ENCODE measurements at regions not wholly inside any gene's neighbourhood (a gene's known extent, or its start where the extent isn't known, plus 50 kb on each side); places are given as distances from the start of the nearest gene placed in this dataset.

DNA sequence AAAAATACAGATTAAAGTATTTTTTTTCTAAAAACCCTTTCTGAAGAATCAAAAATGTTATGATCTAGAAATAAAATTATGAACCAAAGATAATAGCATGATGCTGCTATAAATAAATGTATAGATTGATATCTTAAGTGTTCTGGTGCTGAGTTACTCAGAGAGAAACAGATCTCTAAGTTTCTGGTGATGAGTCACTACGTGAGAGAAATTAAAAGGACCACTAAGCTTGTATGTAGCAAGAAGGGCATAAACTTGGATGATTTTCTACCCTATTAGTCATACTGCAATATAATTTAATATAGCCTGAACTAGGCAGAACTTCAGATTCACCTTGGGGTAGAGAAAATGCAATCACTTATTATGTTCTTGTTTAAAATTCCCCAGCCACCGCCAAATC lies 514.8 kb downstream of the AMY1C start:
- TF ChIP-seq, protein P1, sequence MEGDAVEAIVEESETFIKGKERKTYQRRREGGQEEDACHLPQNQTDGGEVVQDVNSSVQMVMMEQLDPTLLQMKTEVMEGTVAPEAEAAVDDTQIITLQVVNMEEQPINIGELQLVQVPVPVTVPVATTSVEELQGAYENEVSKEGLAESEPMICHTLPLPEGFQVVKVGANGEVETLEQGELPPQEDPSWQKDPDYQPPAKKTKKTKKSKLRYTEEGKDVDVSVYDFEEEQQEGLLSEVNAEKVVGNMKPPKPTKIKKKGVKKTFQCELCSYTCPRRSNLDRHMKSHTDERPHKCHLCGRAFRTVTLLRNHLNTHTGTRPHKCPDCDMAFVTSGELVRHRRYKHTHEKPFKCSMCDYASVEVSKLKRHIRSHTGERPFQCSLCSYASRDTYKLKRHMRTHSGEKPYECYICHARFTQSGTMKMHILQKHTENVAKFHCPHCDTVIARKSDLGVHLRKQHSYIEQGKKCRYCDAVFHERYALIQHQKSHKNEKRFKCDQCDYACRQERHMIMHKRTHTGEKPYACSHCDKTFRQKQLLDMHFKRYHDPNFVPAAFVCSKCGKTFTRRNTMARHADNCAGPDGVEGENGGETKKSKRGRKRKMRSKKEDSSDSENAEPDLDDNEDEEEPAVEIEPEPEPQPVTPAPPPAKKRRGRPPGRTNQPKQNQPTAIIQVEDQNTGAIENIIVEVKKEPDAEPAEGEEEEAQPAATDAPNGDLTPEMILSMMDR (IDR thresholded peaks at IDR 0.05) = no peak
- Histone ChIP-seq H3K9me3 (replicated peaks in 1 of 2; ENCODE audit: control insufficient read depth in 1 of 2, insufficient read depth in 1 of 2, low read length in 2 of 2) (no peaks in the 10 kb centered on the region), H3K79me2 (ENCODE audit: insufficient read depth, low read length) (no peaks in the 10 kb centered on the region), H4K20me1 (ENCODE audit: insufficient read depth, low read length) (no peaks in the 10 kb centered on the region), H2AFZ (ENCODE audit: insufficient read depth, low read depth, low read length, poor library complexity, severe bottlenecking) (no peak overlapping the region), H3K4me1 (ENCODE audit: control insufficient read depth in 1 of 2, insufficient read depth in 2 of 2, low read length in 2 of 2) (no peaks in the 10 kb centered on the region), H3K27me3 (ENCODE audit: control insufficient read depth in 2 of 2, insufficient read depth in 2 of 2, low read length in 2 of 2) (no peaks in the 10 kb centered on the region), H3K4me3 (replicated peaks in 1 of 3; ENCODE audit: low read depth in 2 of 3, low read length in 3 of 3) (no peak overlapping the region), H3K9ac (ENCODE audit: insufficient read depth, low read length, poor library complexity, severe bottlenecking) (no peak overlapping the region), H3K27ac (ENCODE audit: low read depth in 1 of 2, low read length in 2 of 2) (no peak overlapping the region), H3K36me3 (replicated peaks in 1 of 2; ENCODE audit: control insufficient read depth in 1 of 2, insufficient read depth in 2 of 2, low read length in 2 of 2) (no peaks in the 10 kb centered on the region), H3K4me2 (replicated peaks; ENCODE audit: extremely low read depth, low read length, poor library complexity, severe bottlenecking) (no peak overlapping the region)
- WGBS (ENCODE audit: insufficient coverage) = no CpG with 5 or more reads among the region's 2 CpGs
- H3K27me3 Mint-ChIP-seq (ENCODE audit: low read depth in 3 of 3) = peaks cover 0 to 2% (median 2%) of the 10 kb centered on the region in 3 donors
- intact Hi-C loops (cut with micrococcal nuclease) = no loop called here
- H3K4me3 Mint-ChIP-seq = no peak overlapping the region
- H3K36me3 Mint-ChIP-seq = no peaks in the 10 kb centered on the region
- H3K27ac Mint-ChIP-seq = no peak overlapping the region
- H3K4me1 Mint-ChIP-seq = no peaks in the 10 kb centered on the region
- no peak for DNase-seq
- H3K9me3 Mint-ChIP-seq = peaks cover 0 to 2% (median 0%) of the 10 kb centered on the region in 7 donors

DNA sequence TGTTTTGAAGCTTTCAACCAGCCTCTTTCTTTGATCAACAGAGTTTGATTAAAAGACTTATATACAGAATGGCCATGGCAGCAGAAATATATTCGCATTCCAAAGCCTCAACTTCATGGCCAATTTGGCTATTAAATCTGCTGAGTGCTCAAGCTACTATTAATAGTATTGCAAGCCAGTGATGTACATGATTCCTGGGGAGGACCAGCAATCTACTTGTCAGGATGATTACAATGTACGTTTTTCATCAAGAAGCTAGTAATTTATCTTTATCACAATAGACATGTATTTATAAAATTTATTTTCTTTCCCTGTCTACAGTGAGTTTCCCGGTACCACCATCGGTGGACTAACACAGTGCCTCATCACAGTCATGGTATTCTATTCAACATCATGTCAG lies 515.5 kb downstream of the AMY1C start:
- 80% methylated on average over 1 of the region's 4 CpGs for WGBS (ENCODE audit: insufficient coverage)
- Histone ChIP-seq H3K9ac (ENCODE audit: insufficient read depth, low read length, poor library complexity, severe bottlenecking) (no peak overlapping the region), H3K4me3 (replicated peaks in 1 of 3; ENCODE audit: low read depth in 2 of 3, low read length in 3 of 3) (no peak overlapping the region), H3K4me1 (ENCODE audit: control insufficient read depth in 1 of 2, insufficient read depth in 2 of 2, low read length in 2 of 2) (no peaks in the 10 kb centered on the region), H3K27ac (ENCODE audit: low read depth in 1 of 2, low read length in 2 of 2) (no peak overlapping the region), H3K27me3 (ENCODE audit: control insufficient read depth in 2 of 2, insufficient read depth in 2 of 2, low read length in 2 of 2) (no peaks in the 10 kb centered on the region), H3K9me3 (replicated peaks in 1 of 2; ENCODE audit: control insufficient read depth in 1 of 2, insufficient read depth in 1 of 2, low read length in 2 of 2) (no peaks in the 10 kb centered on the region), H3K79me2 (ENCODE audit: insufficient read depth, low read length) (no peaks in the 10 kb centered on the region), H3K36me3 (replicated peaks in 1 of 2; ENCODE audit: control insufficient read depth in 1 of 2, insufficient read depth in 2 of 2, low read length in 2 of 2) (no peaks in the 10 kb centered on the region), H4K20me1 (ENCODE audit: insufficient read depth, low read length) (no peaks in the 10 kb centered on the region), H3K4me2 (replicated peaks; ENCODE audit: extremely low read depth, low read length, poor library complexity, severe bottlenecking) (no peak overlapping the region), H2AFZ (ENCODE audit: insufficient read depth, low read depth, low read length, poor library complexity, severe bottlenecking) (no peak overlapping the region)
- Mint-ChIP-seq H3K27ac (no peak overlapping the region), H3K27me3 (ENCODE audit: low read depth in 3 of 3) (peaks cover 0 to 2% (median 2%) of the 10 kb centered on the region in 3 donors), H3K4me3 (no peak overlapping the region), H3K36me3 (no peaks in the 10 kb centered on the region), H3K9me3 (peaks cover 0 to 2% (median 0%) of the 10 kb centered on the region in 7 donors), H3K4me1 (no peaks in the 10 kb centered on the region)
- no peak for DNase-seq
- intact Hi-C loops (cut with micrococcal nuclease) = no loop called here
- TF ChIP-seq, protein P1 (IDR thresholded peaks at IDR 0.05) = no peak
